Memory B cell (primary cell): ENCODE measurements at regions not wholly inside any gene's neighbourhood (a gene's known extent, or its start where the extent isn't known, plus 50 kb on each side); places are given as distances from the start of the nearest gene placed in this dataset.

Experiments used
- ATAC-seq: fragments of 150-1000 bp; cut with Tn5 transposase; 2 replicates; pipeline ENCODE4 v1.10.0; 2021; ENCODE audit warnings: low read depth, mild to moderate bottlenecking, moderate library complexity
- DNase-seq, 2 donors: peaks; one replicate each; pipeline ENCODE4 v3.0.0; 2022; ENCODE audit warnings: low spot score in 2 of 2
- H3K27ac Mint-ChIP-seq: one replicate; pipeline ENCODE4 v1.8.0; 2022; ENCODE audit warnings: mild to moderate bottlenecking, moderate library complexity, mixed read lengths
- H3K27me3 Mint-ChIP-seq: one replicate; pipeline ENCODE4 v1.8.0; 2022; ENCODE audit warnings: mixed read lengths
- H3K36me3 Mint-ChIP-seq: one replicate; pipeline ENCODE4 v1.8.0; 2022; ENCODE audit warnings: mild to moderate bottlenecking, mixed read lengths
- H3K4me1 Mint-ChIP-seq: one replicate; pipeline ENCODE4 v1.8.0; 2022; ENCODE audit warnings: mixed read lengths
- H3K4me3 Mint-ChIP-seq: one replicate; pipeline ENCODE4 v1.8.0; 2022; ENCODE audit warnings: mild to moderate bottlenecking, moderate library complexity, mixed read lengths
- H3K9me3 Mint-ChIP-seq: one replicate; pipeline ENCODE4 v1.8.0; 2022; ENCODE audit warnings: mixed read lengths

DNA sequence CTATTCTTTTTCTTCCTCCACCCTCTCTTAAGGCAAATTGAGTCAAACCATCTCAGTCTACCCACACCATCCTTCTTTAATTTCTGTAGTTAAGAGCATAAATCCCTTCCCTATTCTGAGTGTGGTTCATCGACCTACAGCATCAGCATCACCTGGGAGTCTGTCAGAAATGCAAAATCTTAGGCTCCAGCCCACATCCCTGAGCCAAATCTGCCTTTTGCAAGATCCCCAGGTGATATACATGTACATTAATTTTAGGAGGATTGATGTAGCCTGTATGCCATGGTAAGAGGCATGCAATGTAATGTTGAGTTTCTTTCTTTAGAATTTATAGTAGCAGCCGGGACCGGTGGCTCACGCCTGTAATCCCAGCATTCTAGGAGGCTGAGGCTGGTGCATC is 151.7 kb upstream of the TNP1 start:
- H3K4me3 Mint-ChIP-seq: no peak overlapping the region
- no peak overlapping the region for H3K27ac Mint-ChIP-seq
- no peak for DNase-seq
- H3K4me1 Mint-ChIP-seq: no peaks in the 10 kb centered on the region
- ATAC-seq: no peak
- H3K36me3 Mint-ChIP-seq: no peaks in the 10 kb centered on the region
- peaks cover 4% of the 10 kb centered on the region for H3K9me3 Mint-ChIP-seq
- H3K27me3 Mint-ChIP-seq: peaks cover 8% of the 10 kb centered on the region

GRCh38 chr2:217010173-217010572 is 150.3 kb upstream of the TNP1 start:
- Mint-ChIP-seq H3K27ac (no peak overlapping the region), H3K9me3 (peaks cover 4% of the 10 kb centered on the region), H3K4me1 (no peaks in the 10 kb centered on the region), H3K27me3 (peaks cover 9% of the 10 kb centered on the region), H3K36me3 (no peaks in the 10 kb centered on the region), H3K4me3 (no peak overlapping the region)
- ATAC-seq: no peak
- DNase-seq: no peak

DNA sequence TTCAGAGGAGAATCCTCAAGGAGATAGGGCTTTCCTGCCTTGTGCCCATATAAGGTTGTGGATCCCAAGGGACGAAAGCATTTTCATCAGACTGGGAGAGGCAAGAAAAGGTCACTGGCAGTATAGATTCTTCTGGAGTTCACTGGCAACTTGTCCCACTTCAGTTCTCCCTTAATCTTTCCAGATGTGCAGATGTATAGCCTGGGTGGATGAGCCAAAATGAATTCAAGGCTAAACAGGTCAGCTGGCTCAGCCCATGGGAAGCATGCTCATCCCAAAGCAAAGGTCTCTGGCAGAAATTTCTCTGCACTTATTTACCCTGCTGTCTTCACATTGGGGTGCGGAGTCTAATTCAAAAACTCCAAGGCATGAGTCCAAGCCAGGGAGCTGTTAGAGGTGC is 148.9 kb upstream of the TNP1 start:
- no peaks in the 10 kb centered on the region for H3K4me1 Mint-ChIP-seq
- no peak for ATAC-seq

DNA sequence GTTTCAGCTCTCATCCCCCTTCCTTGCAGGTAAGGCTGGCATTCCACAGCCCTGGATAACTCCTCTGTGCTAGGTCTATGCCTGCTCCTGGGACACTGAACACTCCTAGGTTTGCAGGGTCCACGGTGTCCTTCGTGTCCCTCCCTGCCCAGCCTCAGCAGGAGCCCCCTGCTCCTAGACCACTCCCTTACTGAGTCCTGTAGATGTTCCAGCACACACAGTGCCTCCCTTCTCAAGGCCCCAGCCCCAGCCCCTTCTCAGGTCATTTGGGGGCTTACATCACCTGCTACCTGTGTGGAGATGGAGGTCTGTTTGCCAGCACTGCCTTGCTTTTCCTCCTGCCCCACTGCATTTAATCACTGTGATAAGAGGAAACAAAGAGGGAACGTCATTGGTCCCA is 146.4 kb upstream of the TNP1 start:
- Mint-ChIP-seq H3K9me3 (peaks cover 4% of the 10 kb centered on the region), H3K27me3 (peaks cover 4% of the 10 kb centered on the region), H3K4me3 (no peak overlapping the region), H3K4me1 (no peaks in the 10 kb centered on the region), H3K36me3 (no peaks in the 10 kb centered on the region), H3K27ac (no peak overlapping the region)
- DNase-seq: no peak
- ATAC-seq: no peak

More for the DNA sequence above, 148.9 kb upstream of the TNP1 start:
- Mint-ChIP-seq H3K27me3 (peaks cover 8% of the 10 kb centered on the region), H3K27ac (no peak overlapping the region), H3K9me3 (peaks cover 4% of the 10 kb centered on the region), H3K4me3 (no peak overlapping the region), H3K36me3 (no peaks in the 10 kb centered on the region)
- no peak for DNase-seq

GRCh38 chr2:217004656-217005055 is 144.8 kb upstream of the TNP1 start:
- H3K9me3 Mint-ChIP-seq: peaks cover 4% of the 10 kb centered on the region
- no peaks in the 10 kb centered on the region for H3K36me3 Mint-ChIP-seq
- peaks cover 4% of the 10 kb centered on the region for H3K27me3 Mint-ChIP-seq
- DNase-seq (no peak), ATAC-seq (no peak)
- H3K27ac Mint-ChIP-seq: no peak overlapping the region
- no peaks in the 10 kb centered on the region for H3K4me1 Mint-ChIP-seq
- no peak overlapping the region for H3K4me3 Mint-ChIP-seq

GRCh38 chr2:217001740-217002139 is 141.9 kb upstream of the TNP1 start:
- no peak overlapping the region for H3K27ac Mint-ChIP-seq
- no peak overlapping the region for H3K4me3 Mint-ChIP-seq
- H3K27me3 Mint-ChIP-seq: peaks cover 5% of the 10 kb centered on the region
- H3K9me3 Mint-ChIP-seq: peaks cover 4% of the 10 kb centered on the region
- no peaks in the 10 kb centered on the region for H3K36me3 Mint-ChIP-seq
- no peaks in the 10 kb centered on the region for H3K4me1 Mint-ChIP-seq
- no peak for DNase-seq
- ATAC-seq: no peak

DNA sequence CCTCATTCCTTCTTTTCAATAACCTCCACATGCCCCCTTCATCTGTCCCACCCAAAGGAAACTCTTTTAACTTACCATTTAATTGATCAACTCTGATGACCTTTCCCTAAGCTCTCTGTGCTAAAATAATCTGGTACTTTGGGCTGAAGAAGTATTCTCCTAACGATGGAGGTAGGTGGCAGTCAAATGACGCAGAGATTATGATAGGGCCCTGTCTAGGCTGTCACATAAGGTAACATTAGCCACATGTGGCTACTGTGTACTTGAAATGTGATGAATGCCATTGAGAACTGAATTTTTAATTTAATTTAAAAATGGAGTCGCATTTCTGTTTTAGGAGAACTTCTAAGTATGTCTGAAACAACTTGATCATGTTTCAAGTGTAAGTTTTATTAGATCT is 140.5 kb upstream of the TNP1 start:
- Mint-ChIP-seq H3K36me3 (no peaks in the 10 kb centered on the region), H3K27ac (no peak overlapping the region), H3K9me3 (peaks cover 4% of the 10 kb centered on the region), H3K27me3 (peaks cover 4% of the 10 kb centered on the region), H3K4me3 (no peak overlapping the region), H3K4me1 (no peaks in the 10 kb centered on the region)
- DNase-seq (no peak), ATAC-seq (no peak)

- Mint-ChIP-seq H3K9me3 (peaks cover 5% of the 10 kb centered on the region), H3K27me3 (peaks cover 5% of the 10 kb centered on the region), H3K36me3 (no peaks in the 10 kb centered on the region), H3K4me3 (no peak overlapping the region), H3K4me1 (no peaks in the 10 kb centered on the region), H3K27ac (no peak overlapping the region)
- DNase-seq: no peak
- no peak for ATAC-seq
These were observed 136.5 kb upstream of the TNP1 start for GRCh38 chr2:216996279-216996845.

DNA sequence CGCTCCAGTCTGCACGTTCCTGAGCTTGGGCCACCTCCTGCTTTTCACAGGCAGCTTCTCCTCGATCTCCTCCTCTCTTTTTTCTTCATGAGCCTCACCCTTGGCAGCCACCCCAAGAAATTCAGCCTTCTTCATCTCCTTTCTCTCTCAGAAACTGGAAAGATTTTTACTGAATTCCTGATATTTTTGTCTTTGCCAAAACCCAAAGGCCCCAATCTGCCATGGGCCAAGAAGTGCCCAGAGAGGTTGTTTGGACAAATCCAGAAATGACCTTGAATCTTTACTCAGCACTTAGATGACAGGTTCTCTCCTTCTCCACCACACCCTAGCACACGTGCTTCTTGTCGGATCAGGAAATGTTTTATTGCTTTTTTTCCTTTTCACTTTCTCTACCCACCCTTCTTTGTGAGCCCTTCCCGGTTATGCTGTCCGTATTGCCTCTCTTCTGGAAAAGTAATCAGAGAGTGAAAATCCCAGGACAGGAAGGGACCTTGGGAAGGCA is 134.5 kb upstream of the TNP1 start:
- Mint-ChIP-seq H3K4me3 (no peak overlapping the region), H3K27me3 (peaks cover 5% of the 10 kb centered on the region), H3K36me3 (no peaks in the 10 kb centered on the region), H3K27ac (no peak overlapping the region), H3K9me3 (peaks cover 4% of the 10 kb centered on the region), H3K4me1 (no peaks in the 10 kb centered on the region)
- DNase-seq (no peak), ATAC-seq (no peak)

- Mint-ChIP-seq H3K9me3 (peaks cover 3% of the 10 kb centered on the region), H3K36me3 (no peaks in the 10 kb centered on the region), H3K27me3 (peaks cover 2% of the 10 kb centered on the region), H3K4me1 (no peaks in the 10 kb centered on the region), H3K27ac (no peak overlapping the region), H3K4me3 (no peak overlapping the region)
- no peak for ATAC-seq
- DNase-seq: no peak
These were observed 132.3 kb upstream of the TNP1 start for GRCh38 chr2:216992056-216992675.

DNA sequence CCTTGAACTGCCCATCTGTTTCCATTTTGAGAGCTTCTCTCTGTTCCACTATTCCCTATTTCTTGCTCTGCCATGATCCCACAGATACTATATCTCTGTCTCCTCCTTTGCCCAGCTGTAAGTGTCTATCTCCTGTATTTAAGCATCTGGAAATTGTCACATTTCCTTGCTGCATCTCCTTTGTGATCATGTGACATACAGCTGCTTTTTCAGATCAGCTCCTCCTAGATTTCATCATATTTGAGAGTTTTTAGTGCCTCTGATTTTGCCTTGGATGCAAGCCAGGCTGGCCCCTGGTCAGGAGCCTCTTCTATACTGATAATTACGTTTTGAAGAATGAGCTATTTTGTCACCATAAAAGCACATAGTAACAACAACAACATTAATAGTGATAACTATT is 131.7 kb upstream of the TNP1 start:
- ATAC-seq (no peak), DNase-seq (no peak)
- Mint-ChIP-seq H3K4me3 (no peak overlapping the region), H3K36me3 (no peaks in the 10 kb centered on the region), H3K9me3 (peaks cover 3% of the 10 kb centered on the region), H3K27me3 (peaks cover 2% of the 10 kb centered on the region), H3K27ac (no peak overlapping the region), H3K4me1 (no peaks in the 10 kb centered on the region)

- DNase-seq: no peak
These were observed 129.7 kb upstream of the TNP1 start for GRCh38 chr2:216989340-216990129.

DNA sequence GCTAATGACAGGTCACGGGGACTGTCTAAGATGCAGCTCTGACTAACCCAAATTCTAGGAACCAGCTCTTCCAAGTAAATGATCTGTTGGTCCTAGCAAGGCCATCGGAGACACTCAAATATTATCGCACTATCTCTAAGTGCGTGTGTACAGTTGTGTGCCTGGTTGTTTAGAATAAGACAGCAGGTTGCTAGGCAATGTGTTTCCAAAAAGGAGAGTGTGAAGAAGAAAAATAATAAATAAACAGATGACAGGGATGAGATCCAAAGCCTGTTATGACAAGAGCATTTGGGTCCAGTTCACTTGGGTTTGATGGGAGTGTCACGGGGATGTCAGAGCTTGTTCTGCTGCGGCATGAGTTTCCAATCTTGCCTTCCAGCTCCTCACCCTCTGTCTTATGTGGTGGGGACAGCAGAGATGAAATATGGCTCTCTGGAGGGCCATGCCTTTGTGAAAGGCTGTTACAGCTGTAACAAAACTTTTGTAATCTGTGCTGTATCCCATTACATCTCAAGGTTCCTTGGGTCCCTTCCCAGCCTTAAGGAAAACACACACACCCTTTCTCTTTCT is 127.5 kb upstream of the TNP1 start:
- Mint-ChIP-seq H3K27ac (no peak overlapping the region), H3K4me1 (no peaks in the 10 kb centered on the region), H3K4me3 (no peak overlapping the region), H3K27me3 (peaks cover 7% of the 10 kb centered on the region), H3K9me3 (peaks cover 3% of the 10 kb centered on the region), H3K36me3 (no peaks in the 10 kb centered on the region)
- no peak for ATAC-seq
- no peak for DNase-seq

More at GRCh38 chr2:216989340-216990129, 129.7 kb upstream of the TNP1 start:
- peaks cover 2% of the 10 kb centered on the region for H3K27me3 Mint-ChIP-seq
- peaks cover 3% of the 10 kb centered on the region for H3K9me3 Mint-ChIP-seq
- no peaks in the 10 kb centered on the region for H3K36me3 Mint-ChIP-seq
- no peaks in the 10 kb centered on the region for H3K4me1 Mint-ChIP-seq
- ATAC-seq: no peak
- no peak overlapping the region for H3K27ac Mint-ChIP-seq
- H3K4me3 Mint-ChIP-seq: no peak overlapping the region

DNA sequence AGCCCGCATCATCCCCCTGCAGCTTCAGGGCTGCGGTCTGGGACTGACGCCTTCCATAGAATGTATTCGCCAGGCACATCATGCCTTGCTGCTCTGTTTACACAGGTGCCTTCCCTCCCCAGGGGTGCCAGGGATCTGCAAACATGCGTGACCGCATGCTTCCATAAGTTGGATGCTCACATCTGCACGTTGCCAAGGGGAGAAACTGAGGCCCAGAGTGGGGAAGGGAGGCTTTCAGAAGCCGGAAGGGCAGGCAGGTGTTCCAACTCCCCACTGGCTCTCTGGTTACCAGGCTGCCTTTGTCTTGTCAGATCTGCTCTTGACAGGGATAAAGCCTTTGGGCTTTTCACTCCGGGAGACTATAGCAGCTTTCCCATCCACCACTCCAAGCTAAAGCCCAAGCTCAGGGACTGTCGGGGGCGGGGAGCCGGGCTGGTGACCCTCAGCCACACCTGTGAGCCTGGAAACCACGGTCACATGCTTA is 125.8 kb upstream of the TNP1 start:
- Mint-ChIP-seq H3K36me3 (no peaks in the 10 kb centered on the region), H3K4me3 (no peak overlapping the region), H3K27me3 (peaks cover 11% of the 10 kb centered on the region), H3K4me1 (no peaks in the 10 kb centered on the region), H3K9me3 (no peaks in the 10 kb centered on the region), H3K27ac (no peak overlapping the region)
- no peak for DNase-seq
- no peak for ATAC-seq
